CD4-positive, alpha-beta T cell treated with Interleukin-15 for 1 hour (primary cell): ENCODE measurements at regions not wholly inside any gene's neighbourhood (a gene's known extent, or its start where the extent isn't known, plus 50 kb on each side); places are given as distances from the start of the nearest gene placed in this dataset.

ENCODE experiments used
- DNase-seq: peaks from one replicate; pipeline ENCODE4 v3.0.0-alpha.2; 2020

DNA sequence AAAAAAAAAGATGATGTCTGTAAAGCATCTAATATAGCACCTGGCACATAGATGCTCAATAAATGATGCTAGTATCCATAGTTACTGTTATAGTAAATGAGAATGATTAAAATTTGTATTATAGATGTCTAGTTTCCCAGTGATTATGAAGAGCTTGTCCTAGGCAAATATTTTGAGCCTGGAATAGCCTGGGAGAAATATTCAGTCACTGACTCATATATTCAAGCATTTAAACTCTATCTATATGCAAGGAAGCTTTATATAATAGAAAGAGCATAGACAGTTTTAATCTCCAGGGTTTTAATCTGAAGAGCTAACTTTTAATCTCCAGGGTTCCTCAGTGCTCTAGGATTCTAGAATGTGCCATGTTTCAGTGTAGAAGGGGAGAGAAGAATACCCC lies 91.5 kb upstream of the VASH1 start:
- DNase-seq = no peak

DNA sequence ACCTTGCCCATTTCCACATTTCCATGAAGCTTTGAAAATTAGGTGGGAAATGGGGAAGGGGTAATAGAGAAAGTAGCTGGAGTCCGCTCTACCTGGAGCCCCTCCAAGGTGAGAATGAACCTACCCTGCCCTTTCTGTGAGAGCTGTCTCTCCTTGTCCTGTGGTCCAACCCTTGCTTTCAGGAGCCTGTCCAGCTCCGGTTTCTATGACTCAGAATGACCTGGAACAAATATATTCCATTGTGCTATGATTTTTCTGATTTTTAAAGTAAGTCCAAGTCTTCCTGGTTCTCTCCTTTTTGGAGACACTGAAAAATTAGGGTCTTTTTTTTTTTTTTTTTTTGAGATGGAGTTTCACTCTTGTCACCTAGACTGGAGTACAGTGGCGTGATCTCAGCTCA lies 89.1 kb upstream of the VASH1 start:
- DNase-seq = no peak

DNA sequence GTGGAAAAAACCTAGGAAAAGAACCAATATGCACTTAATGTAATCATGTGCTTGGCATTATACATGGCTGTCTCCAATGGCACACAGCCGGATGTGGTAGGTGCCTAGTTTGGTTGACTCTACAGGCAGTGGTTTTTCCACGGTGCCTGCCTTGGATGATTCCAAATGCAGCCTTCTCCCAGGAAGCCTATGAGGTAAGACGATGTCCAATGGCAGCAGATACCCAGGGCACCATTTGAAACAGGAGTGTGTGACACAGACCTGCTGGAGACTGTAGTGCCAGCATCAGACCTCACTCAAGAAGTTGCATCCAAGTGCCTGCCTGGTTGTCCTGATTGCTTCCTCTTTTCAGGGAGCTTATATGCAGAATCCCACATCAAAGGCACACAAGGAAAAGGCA lies 88.0 kb upstream of the VASH1 start:
- no peak for DNase-seq

DNA sequence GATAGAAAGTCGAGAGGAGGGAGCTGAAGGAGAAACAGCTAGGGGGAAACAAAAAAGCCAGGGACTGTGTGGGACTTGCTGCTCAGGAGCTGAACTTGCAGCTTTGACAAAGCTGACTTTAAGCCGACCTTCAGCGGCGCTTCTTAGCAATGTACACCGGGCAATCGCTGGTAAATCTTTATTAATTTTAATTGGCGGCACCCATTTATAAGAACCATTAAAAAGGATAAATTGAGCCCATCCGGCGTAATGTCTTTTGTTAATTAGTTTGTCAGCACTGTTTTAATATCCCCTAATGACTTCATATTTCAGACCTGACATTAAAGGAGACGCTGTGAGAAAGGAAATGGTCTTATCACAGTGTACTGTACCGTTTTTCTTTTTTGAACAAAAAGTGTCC lies 86.2 kb upstream of the VASH1 start:
- no peak for DNase-seq

DNA sequence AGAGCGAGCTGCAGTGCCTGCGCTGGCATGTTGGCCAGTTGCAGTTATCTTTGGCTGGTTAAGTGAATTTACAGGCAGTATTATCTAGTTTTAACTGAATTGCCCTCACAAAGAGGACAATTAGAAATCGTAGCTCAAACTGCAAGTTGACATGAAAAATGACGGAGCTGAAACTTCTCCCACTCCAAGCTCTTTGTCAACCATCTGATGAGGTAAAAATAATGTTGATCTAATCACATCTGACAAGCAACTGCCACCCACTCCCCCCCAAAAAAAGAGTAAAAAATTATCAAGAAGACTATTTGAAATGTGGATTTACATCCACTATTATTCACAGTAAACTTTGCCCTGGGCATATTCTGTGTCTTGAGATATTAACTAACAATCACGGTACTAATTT lies 84.7 kb upstream of the VASH1 start:
- no peak for DNase-seq

DNA sequence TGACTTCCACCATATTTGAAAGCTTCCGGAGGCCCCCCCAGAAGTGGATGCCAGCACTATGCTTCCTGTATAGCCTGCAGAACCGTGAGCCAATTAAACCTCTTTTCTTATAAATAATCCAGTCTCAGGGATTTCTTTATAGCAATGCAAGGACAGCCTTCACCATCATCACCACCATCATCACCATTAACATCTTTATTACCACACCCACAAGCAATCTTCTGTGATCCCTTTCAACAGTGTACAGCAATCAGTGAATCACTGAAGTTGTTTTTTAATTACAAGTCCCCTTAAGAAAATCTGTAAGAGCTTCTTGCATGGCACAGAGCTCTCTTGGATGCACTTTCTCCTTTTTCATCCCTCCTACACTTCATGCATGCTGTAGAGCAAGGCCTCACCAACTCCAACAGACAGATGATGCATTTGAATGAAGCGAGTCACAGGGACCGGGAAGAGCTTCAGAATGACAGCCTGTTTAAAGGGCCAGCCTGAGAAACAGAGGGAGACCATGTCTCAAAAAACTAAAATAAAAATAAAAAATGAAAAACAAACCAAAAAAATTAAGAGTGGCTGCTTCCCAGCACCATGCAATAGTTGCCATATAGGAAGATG lies 83.6 kb upstream of the VASH1 start:
- no peak for DNase-seq

DNA sequence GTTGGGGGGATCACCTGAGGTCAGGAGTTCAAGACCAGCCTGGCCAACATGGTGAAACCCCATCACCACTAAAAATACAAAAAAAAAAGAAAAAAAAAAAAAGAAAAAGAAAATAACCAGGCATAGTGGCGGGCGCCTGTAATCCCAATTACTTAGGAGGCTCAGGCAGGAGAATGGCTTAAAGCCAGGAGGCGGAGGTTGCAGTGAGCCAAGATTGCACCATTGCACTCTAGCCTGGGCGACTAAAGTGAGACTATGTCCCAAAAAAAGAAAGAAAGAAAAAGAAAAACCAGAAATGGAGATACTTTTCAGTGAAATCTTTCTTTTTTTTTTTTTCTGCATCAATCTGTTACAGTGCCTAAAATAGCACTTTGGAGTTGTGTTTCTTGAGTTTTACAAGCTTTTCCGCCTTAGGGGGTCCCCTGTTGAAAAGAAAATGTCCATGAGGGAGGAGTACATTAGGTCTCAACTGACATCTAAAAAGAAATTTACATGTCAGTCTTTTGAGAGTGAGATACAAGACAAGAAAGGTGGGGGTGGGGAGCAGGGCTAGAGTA lies 82.9 kb upstream of the VASH1 start:
- no peak for DNase-seq

DNA sequence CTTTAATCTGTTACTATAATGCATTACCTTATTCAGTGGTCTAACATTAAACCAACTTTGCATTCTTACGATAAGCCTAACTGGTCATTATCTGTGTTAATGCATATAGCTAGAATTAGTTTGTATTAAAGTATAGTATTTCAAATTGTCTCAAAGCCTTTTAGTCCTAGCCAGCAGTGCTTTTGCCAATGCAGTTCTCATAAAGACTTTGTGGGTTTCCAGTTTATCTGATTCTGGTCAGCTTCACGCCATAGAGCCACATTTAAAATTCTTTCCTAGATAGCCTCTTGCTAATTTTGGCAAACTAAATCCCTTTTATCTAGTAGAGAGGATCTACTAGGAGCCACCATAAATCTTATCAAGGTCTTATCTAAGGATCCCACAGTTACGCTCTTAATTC lies 78.9 kb upstream of the VASH1 start:
- DNase-seq = no peak

DNA sequence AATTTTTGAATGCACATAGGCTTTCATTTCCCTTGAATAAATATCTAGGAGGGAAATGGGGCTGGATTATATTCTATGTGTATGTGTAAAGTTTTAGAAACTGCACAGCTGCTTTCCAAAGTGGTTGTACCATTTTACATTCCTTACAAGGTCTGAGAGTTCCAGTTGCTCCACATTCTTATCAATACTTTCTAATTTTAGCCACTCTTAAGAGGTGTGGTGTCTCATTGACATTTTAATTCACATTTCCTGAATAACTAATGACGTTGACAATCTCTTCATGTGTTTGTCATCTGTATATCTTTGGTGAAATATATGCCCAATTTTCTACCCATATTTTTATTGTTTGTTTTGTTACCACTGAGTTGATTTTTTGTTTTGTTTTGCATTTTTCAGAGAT lies 74.6 kb upstream of the VASH1 start:
- DNase-seq = no peak

DNA sequence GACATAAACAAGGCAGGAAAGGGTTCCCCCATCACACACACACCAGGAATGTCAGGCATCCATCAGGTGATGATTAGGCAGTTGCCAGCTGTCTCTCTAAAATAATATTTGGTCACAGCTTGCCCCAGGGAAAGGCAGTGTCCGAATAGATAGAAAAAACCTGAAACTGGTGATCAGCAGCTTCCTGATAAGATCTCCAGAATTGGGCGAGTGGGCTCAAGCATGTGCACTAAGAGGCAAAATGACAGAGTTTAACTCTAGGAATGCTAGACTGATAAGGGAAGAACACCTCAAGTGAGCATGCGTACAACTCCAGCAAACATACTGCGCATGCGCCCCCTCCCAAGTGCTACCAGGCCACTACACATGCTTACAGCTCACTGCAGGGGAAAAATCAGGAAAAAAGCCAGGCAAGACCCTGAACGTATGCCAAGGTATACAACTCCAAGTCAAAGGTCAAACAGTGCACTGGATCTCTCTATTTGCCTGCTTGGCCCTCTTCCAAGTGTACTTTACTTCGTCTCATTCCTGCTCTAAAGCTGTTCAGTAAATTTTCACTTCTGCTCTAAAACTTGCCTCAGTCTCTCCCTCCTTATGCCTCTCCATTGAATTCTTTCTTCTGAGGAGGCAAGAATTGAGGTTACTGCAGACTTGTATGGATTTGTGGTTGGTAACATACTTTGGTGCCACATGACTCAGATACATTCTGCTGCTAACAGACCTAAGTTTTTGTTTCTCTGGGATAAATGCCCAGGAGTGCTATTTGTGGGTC lies 73.5 kb upstream of the VASH1 start:
- no peak for DNase-seq

DNA sequence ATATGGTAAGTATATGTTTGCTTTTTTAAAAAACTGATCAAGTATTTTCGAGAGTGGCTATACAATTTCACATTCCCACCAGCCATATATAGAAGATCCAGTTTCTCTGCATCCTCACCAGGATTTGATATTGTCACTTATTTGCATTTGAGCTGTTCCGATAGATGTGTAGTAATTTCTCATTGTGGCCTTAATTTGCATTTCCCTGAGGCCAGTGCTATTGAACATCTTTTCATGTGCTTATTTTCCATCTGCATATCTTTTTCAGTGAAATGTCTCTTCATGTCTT lies 72.9 kb upstream of the VASH1 start:
- no peak for DNase-seq

DNA sequence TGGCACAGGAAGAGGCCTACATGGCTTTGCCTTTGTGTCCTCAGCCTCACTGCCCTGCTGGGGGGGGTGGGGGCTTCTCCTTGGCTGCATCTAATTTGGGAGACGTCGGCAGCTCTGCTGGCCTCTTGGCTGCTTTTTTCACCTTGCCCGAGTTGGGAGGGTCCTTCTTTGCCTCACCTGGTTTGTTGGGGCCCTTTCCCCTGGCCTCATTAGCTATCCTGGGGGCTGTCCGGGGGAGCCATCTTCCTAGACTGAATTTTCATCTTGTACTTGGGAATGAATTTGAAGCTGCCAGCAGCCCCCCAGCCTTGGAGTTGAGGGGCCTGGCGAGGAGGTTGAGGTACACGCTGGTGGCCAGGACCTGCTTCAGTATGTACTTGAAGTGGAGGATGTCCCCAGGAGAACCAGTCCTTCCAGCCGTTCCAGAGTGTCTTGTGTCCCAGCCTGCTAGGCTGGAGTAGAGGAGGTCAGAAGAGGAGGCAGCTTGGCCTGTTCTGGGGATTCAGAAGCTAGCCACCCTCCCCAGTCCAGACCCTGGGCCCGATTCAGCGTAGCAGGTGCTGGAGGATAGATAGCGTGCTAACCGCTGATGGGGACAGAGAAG lies 70.7 kb upstream of the VASH1 start:
- no peak for DNase-seq

DNA sequence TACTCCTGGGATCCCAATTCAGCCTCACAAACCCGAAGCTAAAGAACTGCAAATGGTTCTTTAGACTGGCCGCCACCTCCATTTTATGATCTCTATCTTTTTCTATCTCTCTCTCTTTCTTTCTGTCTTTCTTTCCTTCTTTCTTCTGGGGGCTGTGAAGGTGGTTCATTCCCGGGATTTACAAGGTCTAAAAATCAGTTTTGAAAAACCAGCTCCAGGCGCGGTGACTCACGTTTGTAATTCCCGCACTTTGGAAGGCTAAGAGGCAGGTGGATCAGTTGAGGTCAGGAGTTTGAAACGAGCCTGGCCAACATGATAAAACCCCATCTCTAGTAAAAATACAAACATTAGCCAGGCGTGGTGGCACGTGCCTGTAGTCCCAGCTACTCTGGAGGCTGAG lies 67.2 kb upstream of the VASH1 start:
- no peak for DNase-seq

DNA sequence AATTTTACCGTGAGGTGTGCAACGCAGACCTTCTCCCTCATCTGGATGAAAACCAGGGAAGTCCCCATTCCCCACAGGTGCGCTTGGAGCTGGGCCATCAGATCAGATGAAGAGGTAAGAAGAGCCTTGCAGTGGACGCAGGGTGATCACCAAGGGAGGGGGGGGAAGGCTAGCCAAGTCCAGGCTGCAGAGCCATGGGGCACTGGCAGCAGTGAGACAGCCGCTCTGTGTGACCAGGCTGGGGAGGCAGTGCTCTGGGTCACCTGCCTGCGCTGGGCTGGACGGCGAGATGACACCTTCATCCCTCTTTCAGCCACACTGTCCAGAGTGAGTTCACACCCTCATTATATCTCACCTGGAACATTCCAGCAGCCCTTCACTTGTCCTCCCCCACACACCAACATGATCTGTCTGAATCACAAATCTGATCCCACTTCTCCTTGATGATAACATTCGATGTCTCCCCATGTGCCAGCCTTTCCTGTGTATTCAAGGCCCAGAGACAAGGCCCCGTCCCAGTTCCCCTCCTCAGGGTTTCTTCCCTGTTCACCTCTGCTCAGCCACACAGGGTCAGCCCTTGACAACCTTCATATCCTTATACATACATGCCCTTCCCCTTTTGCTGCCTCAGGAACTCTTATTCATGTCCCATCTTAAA lies 65.9 kb upstream of the VASH1 start:
- DNase-seq = no peak

DNA sequence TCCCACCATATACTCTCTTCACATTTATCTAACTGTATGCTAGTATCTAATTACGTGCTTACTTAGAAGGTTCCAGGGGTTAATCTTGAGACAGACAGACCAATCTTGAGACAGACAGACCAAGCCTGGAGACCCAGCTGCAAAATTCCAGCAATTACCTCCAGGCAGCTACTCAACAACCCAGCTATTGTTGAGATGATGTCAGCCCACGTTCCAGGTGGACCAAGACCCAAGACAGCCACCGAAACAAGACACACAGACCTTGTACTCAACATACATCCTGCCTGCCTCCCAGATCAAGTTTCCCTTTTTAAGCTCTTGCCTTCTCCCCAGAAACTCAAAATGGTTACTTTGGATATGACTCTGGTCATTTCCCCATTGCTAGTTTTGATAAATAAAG lies 64.9 kb upstream of the VASH1 start:
- no peak for DNase-seq

DNA sequence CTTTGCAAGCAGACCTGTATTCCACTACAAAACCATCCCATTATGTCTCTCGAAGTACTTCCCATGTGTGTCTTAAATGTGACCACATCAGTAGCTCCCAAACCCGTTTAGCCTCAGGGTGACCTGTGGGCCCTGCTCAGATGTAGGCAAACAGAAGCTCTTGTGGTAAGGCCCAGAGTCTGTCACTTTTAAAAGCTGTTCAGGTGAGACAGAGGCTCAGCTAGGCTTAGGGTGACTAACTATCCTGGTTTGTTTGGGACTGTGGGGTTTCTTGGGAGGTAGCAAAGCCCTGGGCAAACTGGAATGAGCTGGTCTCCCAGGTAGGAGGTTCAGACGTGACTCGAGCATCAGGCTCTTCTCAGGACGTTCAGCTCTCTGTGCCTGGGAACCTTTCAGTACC lies 64.5 kb upstream of the VASH1 start:
- DNase-seq = no peak

DNA sequence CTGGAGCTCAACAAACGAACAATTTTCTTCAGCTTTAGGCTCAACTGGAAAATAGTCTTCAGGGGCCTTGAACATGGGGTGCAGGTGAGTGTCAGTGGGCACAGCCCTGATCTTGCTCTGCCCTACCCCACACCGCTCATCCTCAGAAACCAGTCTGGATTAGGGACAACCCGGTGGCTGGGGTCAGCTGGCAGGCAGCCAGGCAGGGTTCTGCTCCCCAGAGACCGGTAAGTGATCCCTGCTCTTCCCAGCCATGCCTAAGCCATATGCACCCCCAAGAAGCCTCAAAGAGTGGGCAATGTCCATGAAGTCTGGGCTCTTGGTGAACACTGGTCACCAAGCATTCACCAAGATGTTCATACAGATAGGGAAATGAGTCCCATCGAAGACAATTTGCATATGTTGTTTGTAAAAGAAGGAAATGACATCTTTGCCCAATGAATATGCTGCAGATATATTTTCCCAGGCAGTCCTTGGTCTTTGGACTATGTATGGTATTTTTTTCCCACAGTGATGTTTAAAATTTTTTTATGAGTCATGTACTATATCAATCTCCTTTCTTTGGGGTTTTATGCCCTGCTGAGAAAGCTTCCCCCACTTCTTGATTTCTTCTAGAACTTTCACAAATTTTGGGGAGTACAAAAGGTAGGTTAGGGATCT lies 63.9 kb upstream of the VASH1 start:
- no peak for DNase-seq

DNA sequence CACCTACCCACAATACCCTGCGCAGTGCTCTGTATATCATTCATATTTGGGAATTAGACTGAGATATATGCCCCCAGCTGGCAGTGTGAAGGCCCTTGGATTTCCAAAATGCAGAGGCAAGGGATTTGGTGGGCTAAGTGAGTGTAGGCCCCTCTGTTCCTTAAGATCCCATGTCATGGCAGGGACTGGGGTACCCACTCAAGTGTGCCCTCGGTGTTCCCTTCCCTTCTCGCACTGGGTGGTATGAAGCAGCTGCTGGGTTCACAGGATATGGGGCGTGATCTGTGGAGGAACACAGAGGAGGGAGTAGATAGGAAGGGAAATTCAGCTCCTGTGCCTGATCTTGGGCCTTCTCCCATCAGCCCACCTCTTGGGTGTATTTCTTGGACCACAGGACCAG lies 63.1 kb upstream of the VASH1 start:
- no peak for DNase-seq

DNA sequence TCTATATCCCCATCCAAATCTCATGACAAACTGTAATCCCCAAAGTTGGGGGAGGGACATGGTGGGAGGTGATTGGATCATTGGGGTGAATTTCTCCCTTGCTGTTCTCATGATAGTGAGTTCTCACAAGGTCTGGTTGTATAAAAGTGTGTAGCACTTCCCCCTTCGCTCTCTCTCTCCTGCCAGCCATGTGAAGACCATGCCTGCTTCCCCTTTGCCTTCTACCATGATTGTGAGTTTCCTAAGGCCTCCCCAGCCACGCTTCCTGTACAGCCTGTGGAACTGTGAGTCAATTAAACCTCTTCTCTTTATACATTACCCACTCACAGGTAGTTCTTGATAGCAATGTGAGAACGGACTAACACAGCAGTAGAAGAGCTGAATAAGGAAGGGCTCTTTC lies 62.6 kb upstream of the VASH1 start:
- DNase-seq = no peak

DNA sequence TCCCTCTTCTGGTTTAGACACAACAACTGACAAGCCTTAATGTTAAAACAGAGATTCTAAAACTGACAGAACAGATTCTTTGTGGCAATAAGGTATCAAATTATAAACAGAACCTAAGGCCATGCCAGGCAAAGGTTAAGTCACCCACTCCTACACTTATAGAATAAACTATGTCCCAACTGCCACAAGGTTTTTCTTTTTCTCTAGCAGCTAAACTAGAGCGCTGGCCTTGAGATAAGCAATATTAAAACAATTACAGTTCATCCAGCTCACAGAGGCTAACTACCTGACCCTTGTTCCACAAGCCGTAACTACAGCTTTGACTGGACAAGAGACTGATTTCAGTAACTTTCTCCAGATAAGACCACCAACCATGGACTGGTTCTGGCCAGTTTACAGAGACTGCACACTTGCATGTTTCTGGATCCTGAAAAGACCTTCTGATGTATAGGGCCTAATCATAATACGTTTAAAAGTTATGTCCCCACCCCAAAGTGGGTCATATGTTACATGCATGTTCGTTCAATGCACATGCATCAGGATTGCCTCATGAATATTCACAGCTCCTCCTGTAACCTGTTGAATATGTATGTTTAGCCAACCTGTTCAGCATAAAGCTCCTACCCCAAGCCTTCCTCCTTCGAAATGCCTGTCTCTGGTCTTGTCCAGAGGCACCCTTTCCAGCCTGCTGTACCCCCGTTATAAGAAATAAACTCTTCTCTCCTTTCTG lies 61.9 kb upstream of the VASH1 start:
- DNase-seq = no peak

DNA sequence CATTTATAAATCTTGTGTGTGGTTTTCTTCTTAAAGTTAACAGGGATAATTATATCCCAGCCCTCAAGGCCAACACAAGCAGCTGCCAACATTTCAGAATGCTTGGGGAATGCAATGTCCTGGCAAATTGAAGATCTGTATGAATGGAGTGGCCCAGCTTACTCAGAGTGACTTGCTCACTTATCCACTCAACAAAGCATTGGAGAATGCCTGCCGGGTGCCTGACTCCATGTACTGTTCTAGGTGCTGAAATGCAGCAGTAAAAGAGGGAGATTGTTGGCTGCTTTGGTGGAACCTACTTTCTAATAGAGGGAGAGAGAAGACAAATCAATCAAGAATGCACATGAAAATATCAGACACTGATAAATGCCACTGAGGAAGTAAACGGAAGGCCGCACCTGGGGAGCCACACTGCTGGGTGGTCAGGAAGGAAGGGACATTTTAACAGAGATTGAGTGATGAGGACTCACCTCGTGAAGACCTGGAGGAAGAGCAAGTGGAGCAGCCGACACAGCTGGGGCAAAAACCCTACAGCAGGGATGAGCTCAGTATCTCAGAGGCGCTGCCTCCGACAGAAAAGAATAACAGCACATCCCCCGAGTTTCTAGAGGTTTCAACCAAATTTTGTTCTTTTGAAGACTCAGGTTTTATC lies 61.2 kb upstream of the VASH1 start:
- no peak for DNase-seq

DNA sequence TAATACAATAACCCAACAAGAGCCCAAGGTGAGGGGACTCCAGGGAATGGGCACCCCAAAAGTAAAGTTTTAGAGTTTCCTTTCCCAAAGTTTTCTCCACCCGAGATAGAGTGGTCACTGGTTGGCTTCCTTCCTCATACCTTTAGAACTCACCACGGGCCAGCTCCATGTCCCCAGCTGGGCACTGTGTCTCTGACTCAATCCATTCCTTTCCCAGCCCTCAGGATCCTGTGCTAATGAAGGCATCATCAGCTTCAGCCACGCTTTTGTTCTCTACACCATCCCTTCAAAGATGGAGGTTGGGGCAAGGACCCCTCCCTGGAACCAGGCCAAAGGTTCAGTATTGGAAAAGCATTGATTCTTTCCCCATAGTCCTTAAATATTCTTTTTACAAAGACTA lies 59.8 kb upstream of the VASH1 start:
- DNase-seq = no peak
